Gastroesophageal sphincter (tissue), 4 donors: ENCODE measurements at regions not wholly inside any gene's neighbourhood (a gene's known extent, or its start where the extent isn't known, plus 50 kb on each side); places are given as distances from the start of the nearest gene placed in this dataset.
"Not testable (repeated sequence)": the region's sequence is repeated elsewhere in the genome, so short reads cannot be mapped to it uniquely, and the experiment has no call there.

Source experiments
- ATAC-seq: fragments of 150-250 bp; one replicate; pipeline ENCODE4 v1.9.1; 2016; ENCODE audit warnings: mild to moderate bottlenecking, moderate library complexity
- H3K27ac ChIP-seq, 4 donors: fragments of 200-600 bp; sonication (generic) in 3 of 4; 1 replicate in 3 of 4; 2 replicates in 1 of 4; pipeline ENCODE4 v1.5.1; 2016 to 2019
- H3K27me3 ChIP-seq: fragments of 200-600 bp; sonication (generic); one replicate; pipeline ENCODE4 v1.5.1; 2019
- H3K36me3 ChIP-seq, 2 donors: fragments of 200-600 bp; sonication (generic); one replicate each; pipeline ENCODE4 v1.5.1; 2019; ENCODE audit warnings: control low read depth in 1 of 2
- H3K4me1 ChIP-seq, 3 donors: fragments of 200-600 bp; sonication (generic); 1 replicate in 2 of 3; 2 replicates in 1 of 3; pipeline ENCODE4 v1.5.1; 2016 to 2019; ENCODE audit warnings: control low read depth in 2 of 3
- H3K4me3 ChIP-seq, 2 donors: fragments of 200-600 bp; sonication (generic); one replicate each; pipeline ENCODE4 v1.5.1; 2019; ENCODE audit warnings: mild to moderate bottlenecking in 1 of 2, moderate library complexity in 1 of 2
- H3K9me3 ChIP-seq, 3 donors: fragments of 200-600 bp; sonication (generic); one replicate each; pipeline ENCODE4 v1.5.1; 2017 to 2019; ENCODE audit warnings: control low read depth in 2 of 3
- POLR2A ChIP-seq, 2 donors: fragments of 450-650 bp; IDR thresholded peaks; one replicate each; pipeline ENCODE4 v1.6.1; 2017; ENCODE audit warnings: antibody characterized with exemption in 2 of 2, mild to moderate bottlenecking in 2 of 2, moderate library complexity in 1 of 2
- POLR2AphosphoS5 ChIP-seq: sonication (generic); formaldehyde crosslinking; IDR thresholded peaks from one replicate; pipeline ENCODE4 v1.6.1; 2017; ENCODE audit warnings: antibody characterized with exemption
- WGBS, 2 donors: methylation state at CpG; one replicate each; pipeline ENCODE4 v1.1.5; 2018; ENCODE audit warnings: low coverage in 1 of 2; 5-methylcytosine and 5-hydroxymethylcytosine counted together

DNA sequence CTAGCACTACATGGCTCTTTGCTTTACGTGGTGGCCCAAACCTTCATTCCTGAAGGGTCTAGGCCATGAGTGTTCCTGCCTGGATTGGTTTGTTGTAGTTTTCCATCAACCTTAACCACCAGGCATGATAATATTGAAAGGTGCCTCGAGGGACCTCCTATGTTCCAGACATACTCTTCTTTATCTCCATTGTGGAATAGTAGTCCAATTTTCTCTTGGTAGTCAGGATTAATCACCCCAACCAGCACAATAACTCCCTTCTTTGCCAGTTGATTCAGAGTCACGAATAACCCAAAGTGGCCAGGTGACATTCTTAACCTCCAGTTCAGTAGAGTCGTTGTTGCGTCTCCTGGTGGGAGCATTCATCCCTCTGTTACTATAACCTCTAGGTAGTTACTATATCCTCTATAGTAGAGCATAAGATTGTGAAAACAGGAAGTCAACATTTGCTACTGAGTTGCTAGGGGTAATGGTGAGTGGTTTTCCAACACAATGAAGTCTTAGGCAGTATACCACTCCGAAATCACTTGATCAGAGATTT lies 88.1 kb upstream of the FAM240B start:
- H3K27me3 ChIP-seq, H3K4me1 ChIP-seq, ATAC-seq, H3K4me3 ChIP-seq, H3K36me3 ChIP-seq, H3K27ac ChIP-seq, H3K9me3 ChIP-seq: not testable (repeated sequence)
- WGBS, 2 donors: 91% methylated on average over 1 of the region's 6 CpGs; no CpG with 5 or more reads in 1 of the 2 donors

DNA sequence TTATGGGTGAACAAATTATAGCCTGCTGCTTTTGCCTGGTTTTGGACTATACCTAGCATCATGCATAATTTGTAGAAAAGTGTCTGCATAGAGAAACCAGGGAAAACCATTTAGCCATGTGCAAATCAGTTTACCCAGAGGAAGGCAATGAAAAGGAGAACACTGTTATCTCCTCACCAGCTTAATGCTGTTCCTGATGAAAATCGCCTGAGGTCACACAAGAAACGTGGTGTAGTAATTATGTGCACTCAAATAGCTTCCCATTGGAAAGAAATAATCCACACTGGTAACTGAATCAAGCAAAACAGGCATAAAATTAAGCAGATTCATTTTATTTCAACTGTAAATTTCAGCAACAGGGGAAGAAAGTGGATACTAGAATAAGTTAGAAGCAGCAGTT lies 51.7 kb upstream of the FAM240B start:
- Histone ChIP-seq H3K27me3 (no peaks in the 10 kb centered on the region), H3K36me3 (no peaks in the 10 kb centered on the region), H3K9me3 (peaks cover 0 to 6% (median 0%) of the 10 kb centered on the region in 3 donors), H3K27ac (no peak overlapping the region), H3K4me1 (no peaks in the 10 kb centered on the region), H3K4me3 (no peak overlapping the region)
- no peak for ATAC-seq
- 49 to 69% methylated on average over 2 of the region's 2 CpGs for WGBS, 2 donors
- TF ChIP-seq POLR2A (IDR thresholded peaks at IDR 0.05): no peak
- no peak for TF ChIP-seq POLR2AphosphoS5
